ENCODE measurements at regions not wholly inside any gene's neighbourhood (a gene's known extent, or its start where the extent isn't known, plus 50 kb on each side); places are given as distances from the start of the nearest gene placed in this dataset.

GRCh38 chr9:87068177-87068840, 121.0 kb upstream of the GAS1 start:
- ChIA-PET POLR2A (no interaction called here), CTCF (ENCODE audit: unreplicated experiment) (no interaction called here)
- BruUV-seq (replicated peaks) = no TSS peak

GRCh38 chr9:87069690-87070089, 122.4 kb upstream of the GAS1 start:
- no peak overlapping the region for H3K27ac ChIP-seq (ENCODE audit: low read depth, low read length, poor library complexity, severe bottlenecking)
- no peaks in the 10 kb centered on the region for H3K36me3 ChIP-seq (ENCODE audit: insufficient read depth, low read length)
- DNase-seq (ENCODE audit: low spot score) = no peak
- H4K20me1 ChIP-seq (ENCODE audit: insufficient read depth, low read length) = no peaks in the 10 kb centered on the region
- H3K9me3 ChIP-seq (ENCODE audit: low read length) = no peaks in the 10 kb centered on the region
- TF ChIP-seq, protein P1, sequence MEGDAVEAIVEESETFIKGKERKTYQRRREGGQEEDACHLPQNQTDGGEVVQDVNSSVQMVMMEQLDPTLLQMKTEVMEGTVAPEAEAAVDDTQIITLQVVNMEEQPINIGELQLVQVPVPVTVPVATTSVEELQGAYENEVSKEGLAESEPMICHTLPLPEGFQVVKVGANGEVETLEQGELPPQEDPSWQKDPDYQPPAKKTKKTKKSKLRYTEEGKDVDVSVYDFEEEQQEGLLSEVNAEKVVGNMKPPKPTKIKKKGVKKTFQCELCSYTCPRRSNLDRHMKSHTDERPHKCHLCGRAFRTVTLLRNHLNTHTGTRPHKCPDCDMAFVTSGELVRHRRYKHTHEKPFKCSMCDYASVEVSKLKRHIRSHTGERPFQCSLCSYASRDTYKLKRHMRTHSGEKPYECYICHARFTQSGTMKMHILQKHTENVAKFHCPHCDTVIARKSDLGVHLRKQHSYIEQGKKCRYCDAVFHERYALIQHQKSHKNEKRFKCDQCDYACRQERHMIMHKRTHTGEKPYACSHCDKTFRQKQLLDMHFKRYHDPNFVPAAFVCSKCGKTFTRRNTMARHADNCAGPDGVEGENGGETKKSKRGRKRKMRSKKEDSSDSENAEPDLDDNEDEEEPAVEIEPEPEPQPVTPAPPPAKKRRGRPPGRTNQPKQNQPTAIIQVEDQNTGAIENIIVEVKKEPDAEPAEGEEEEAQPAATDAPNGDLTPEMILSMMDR (conservative IDR thresholded peaks at IDR 0.05; ENCODE audit: low read length) = no peak
- H3K4me2 ChIP-seq (ENCODE audit: low read length) = no peak overlapping the region
- BruUV-seq (replicated peaks) = no TSS peak
- intact Hi-C loops (cut with micrococcal nuclease; ENCODE audit: unreplicated experiment) = no loop called here
- no peak overlapping the region for H2AFZ ChIP-seq (ENCODE audit: low read length)
- no peaks in the 10 kb centered on the region for H3K79me2 ChIP-seq (ENCODE audit: insufficient read depth, low read depth, low read length)
- H3K4me3 ChIP-seq (ENCODE audit: low read depth, low read length, poor library complexity, severe bottlenecking) = no peak overlapping the region
- ChIA-PET CTCF (ENCODE audit: unreplicated experiment) (no interaction called here), POLR2A (interaction anchor here (1.2 kb wide), 1 partner anchor 126 kb away, joined by 3 read pairs; no protein-coding TSS in a partner anchor)
- H3K9me2 ChIP-seq (ENCODE audit: insufficient read depth, low read length) = no peaks in the 10 kb centered on the region
- no peaks in the 10 kb centered on the region for H3K4me1 ChIP-seq (ENCODE audit: insufficient read depth, low read length, poor library complexity, severe bottlenecking)

More at GRCh38 chr9:87068177-87068840, 121.0 kb upstream of the GAS1 start:
- Histone ChIP-seq H3K27ac (ENCODE audit: low read depth, low read length, poor library complexity, severe bottlenecking) (no peak overlapping the region), H3K4me2 (ENCODE audit: low read length) (no peak overlapping the region), H3K9me2 (ENCODE audit: insufficient read depth, low read length) (no peaks in the 10 kb centered on the region), H3K4me1 (ENCODE audit: insufficient read depth, low read length, poor library complexity, severe bottlenecking) (no peaks in the 10 kb centered on the region), H3K9me3 (ENCODE audit: low read length) (no peaks in the 10 kb centered on the region), H3K4me3 (ENCODE audit: low read depth, low read length, poor library complexity, severe bottlenecking) (no peak overlapping the region), H4K20me1 (ENCODE audit: insufficient read depth, low read length) (no peaks in the 10 kb centered on the region), H2AFZ (ENCODE audit: low read length) (no peak overlapping the region), H3K79me2 (ENCODE audit: insufficient read depth, low read depth, low read length) (no peaks in the 10 kb centered on the region), H3K36me3 (ENCODE audit: insufficient read depth, low read length) (no peaks in the 10 kb centered on the region)
- TF ChIP-seq, protein P1 (conservative IDR thresholded peaks at IDR 0.05; ENCODE audit: low read length) = no peak
- no peak for TF ChIP-seq EZH2phosphoT487 (IDR thresholded peaks at IDR 0.05; ENCODE audit: borderline replicate concordance, low read depth, low read length)
- no peak for DNase-seq (ENCODE audit: low spot score)
- intact Hi-C loops (cut with micrococcal nuclease; ENCODE audit: unreplicated experiment) = no loop called here

GRCh38 chr9:87070336-87070735, 123.0 kb upstream of the GAS1 start:
- Histone ChIP-seq H3K9me2 (ENCODE audit: insufficient read depth, low read length) (no peaks in the 10 kb centered on the region), H3K36me3 (ENCODE audit: insufficient read depth, low read length) (no peaks in the 10 kb centered on the region), H3K4me3 (ENCODE audit: low read depth, low read length, poor library complexity, severe bottlenecking) (no peak overlapping the region), H4K20me1 (ENCODE audit: insufficient read depth, low read length) (no peaks in the 10 kb centered on the region), H2AFZ (ENCODE audit: low read length) (no peak overlapping the region), H3K4me1 (ENCODE audit: insufficient read depth, low read length, poor library complexity, severe bottlenecking) (no peaks in the 10 kb centered on the region), H3K9me3 (ENCODE audit: low read length) (no peaks in the 10 kb centered on the region), H3K27ac (ENCODE audit: low read depth, low read length, poor library complexity, severe bottlenecking) (no peak overlapping the region), H3K79me2 (ENCODE audit: insufficient read depth, low read depth, low read length) (no peaks in the 10 kb centered on the region), H3K4me2 (ENCODE audit: low read length) (no peak overlapping the region)
- POLR2A ChIA-PET = interaction anchor here (1.2 kb wide), 1 partner anchor 125 kb away, joined by 3 read pairs; no protein-coding TSS in a partner anchor
- no TSS peak for BruUV-seq (replicated peaks)
- DNase-seq (ENCODE audit: low spot score) = no peak
- CTCF ChIA-PET (ENCODE audit: unreplicated experiment) = no interaction called here
- TF ChIP-seq, protein P1 (conservative IDR thresholded peaks at IDR 0.05; ENCODE audit: low read length) = no peak
- TF ChIP-seq EZH2phosphoT487 (IDR thresholded peaks at IDR 0.05; ENCODE audit: borderline replicate concordance, low read depth, low read length) = no peak
- intact Hi-C loops (cut with micrococcal nuclease; ENCODE audit: unreplicated experiment) = no loop called here

Data from OCI-LY7 (cell line).